ENCODE measurements at regions not wholly inside any gene's neighbourhood (a gene's known extent, or its start where the extent isn't known, plus 50 kb on each side); places are given as distances from the start of the nearest gene placed in this dataset.

GRCh38 chr6:99833034-99833433 lies 161.0 kb downstream of the MCHR2 start:
- no peak overlapping the region for H2BK15ac ChIP-seq (ENCODE audit: low read depth, low read length)
- H4K91ac ChIP-seq (ENCODE audit: insufficient read length, low read depth, low read length): no peak overlapping the region
- no peaks in the 10 kb centered on the region for H3K27me3 ChIP-seq (ENCODE audit: insufficient read depth, low read length)
- H2BK20ac ChIP-seq (ENCODE audit: low read depth, low read length, poor library complexity, severe bottlenecking): no peak overlapping the region
- no peaks in the 10 kb centered on the region for H3K79me1 ChIP-seq (ENCODE audit: insufficient read depth, low read depth, low read length, poor library complexity, severe bottlenecking)
- H3K36me3 Mint-ChIP-seq (ENCODE audit: insufficient read depth in 1 of 3, low read depth in 3 of 3): no peaks in the 10 kb centered on the region
- H3K27me3 Mint-ChIP-seq (ENCODE audit: low read depth): no peaks in the 10 kb centered on the region
- H2BK120ac ChIP-seq (ENCODE audit: low read depth, low read length, poor library complexity, severe bottlenecking): no peak overlapping the region
- H3K9ac ChIP-seq (ENCODE audit: extremely low read depth, insufficient read length, low read length): no peak overlapping the region
- no peak overlapping the region for H3K4me3 Mint-ChIP-seq
- H3K9me3 Mint-ChIP-seq: no peaks in the 10 kb centered on the region
- H3K79me2 ChIP-seq (ENCODE audit: insufficient read depth, low read length): no peaks in the 10 kb centered on the region
- H4K5ac ChIP-seq (ENCODE audit: insufficient read length, low read depth, low read length): no peak overlapping the region
- H2AFZ ChIP-seq (ENCODE audit: low read length): no peak overlapping the region
- H3K4me1 ChIP-seq (ENCODE audit: insufficient read depth, low read length): no peaks in the 10 kb centered on the region
- no peak overlapping the region for H3T11ph ChIP-seq (ENCODE audit: low read length)
- no peak overlapping the region for H2BK5ac ChIP-seq (ENCODE audit: insufficient read length, low read length)
- no peak overlapping the region for H3K23ac ChIP-seq (ENCODE audit: insufficient read length, low read depth, low read length)
- H3K4ac ChIP-seq (ENCODE audit: low read depth, low read length): no peak overlapping the region
- H3K18ac ChIP-seq (ENCODE audit: insufficient read length, low read depth, low read length): no peak overlapping the region
- no peak overlapping the region for H3K14ac ChIP-seq (ENCODE audit: insufficient read depth, low read length)
- no peak overlapping the region for H2BK12ac ChIP-seq (ENCODE audit: insufficient read length, low read depth, low read length)
- no peak overlapping the region for H4K8ac ChIP-seq (replicated peaks; ENCODE audit: insufficient read length, low read depth, low read length)
- DNase-seq: no peak
- TF ChIP-seq CTCF (conservative IDR thresholded peaks at IDR 0.05): no peak
- no peaks in the 10 kb centered on the region for H3K23me2 ChIP-seq (ENCODE audit: insufficient read length, low read depth, low read length, poor library complexity, severe bottlenecking)
- no peaks in the 10 kb centered on the region for H3K4me1 Mint-ChIP-seq
- WGBS (ENCODE audit: extremely low coverage, insufficient read length, low lambda C conversion rate): no CpG with 5 or more reads among the region's 3 CpGs
- H3K56ac ChIP-seq (ENCODE audit: insufficient read length, low read depth, low read length): no peak overlapping the region
- no peak overlapping the region for H2AK5ac ChIP-seq (ENCODE audit: insufficient read length, low read length)
- no peak overlapping the region for H3K27ac Mint-ChIP-seq
- no peaks in the 10 kb centered on the region for H3K9me3 ChIP-seq (ENCODE audit: control insufficient read depth, low read depth, low read length)
- H4K20me1 ChIP-seq (ENCODE audit: control insufficient read depth, insufficient read depth, insufficient read length): no peaks in the 10 kb centered on the region
- H3K27ac ChIP-seq (ENCODE audit: insufficient read length, low read depth, low read length): no peak overlapping the region
- H3K4me2 ChIP-seq (ENCODE audit: insufficient read depth, insufficient read length, low read length): no peak overlapping the region

Measured in H9 (cell line).